Esophagus muscularis mucosa (tissue), 3 donors: ENCODE measurements at regions not wholly inside any gene's neighbourhood (a gene's known extent, or its start where the extent isn't known, plus 50 kb on each side); places are given as distances from the start of the nearest gene placed in this dataset.

Experiments used
- CTCF ChIP-seq, 3 experiments: fragments of 200-600 bp in 2 of 3; fragments of 450-650 bp in 1 of 3; sonication (generic) in 2 of 3; IDR thresholded peaks; one replicate each; pipeline ENCODE4 v1.5.1; 2017 to 2019; ENCODE audit warnings: antibody characterized with exemption in 3 of 3, mild to moderate bottlenecking in 2 of 3, moderate library complexity in 1 of 3
- POLR2A ChIP-seq: fragments of 450-650 bp; IDR thresholded peaks from one replicate; pipeline ENCODE4 v1.6.1; 2017; ENCODE audit warnings: antibody characterized with exemption, moderate library complexity, mild to moderate bottlenecking, low read depth
- POLR2AphosphoS5 ChIP-seq, 2 donors: sonication (generic); formaldehyde crosslinking; IDR thresholded peaks; one replicate each; pipeline ENCODE4 v1.6.1; 2017; ENCODE audit warnings: antibody characterized with exemption in 2 of 2

GRCh38 chr21:27062443-27062842, 95.6 kb upstream of the ADAMTS5 start:
- TF ChIP-seq CTCF (IDR thresholded peaks at IDR 0.05) (no peak), POLR2AphosphoS5 (IDR thresholded peaks at IDR 0.05) (no peak), POLR2A (no peak)
